ENCODE measurements at regions not wholly inside any gene's neighbourhood (a gene's known extent, or its start where the extent isn't known, plus 50 kb on each side); places are given as distances from the start of the nearest gene placed in this dataset.

- Histone ChIP-seq H3K27me3 (ENCODE audit: control insufficient read depth in 1 of 2, insufficient read depth in 2 of 2, low read length in 2 of 2) (no peaks in the 10 kb centered on the region), H3K9me3 (ENCODE audit: control insufficient read depth in 1 of 2, low read length in 2 of 2) (no peaks in the 10 kb centered on the region), H3K36me3 (ENCODE audit: control insufficient read depth in 1 of 2, insufficient read depth in 2 of 2, low read length in 2 of 2) (no peaks in the 10 kb centered on the region), H3K9ac (ENCODE audit: low read depth in 1 of 2, low read length in 2 of 2) (no peak overlapping the region), H3K4me1 (ENCODE audit: control insufficient read depth in 1 of 2, insufficient read depth in 2 of 2, low read length in 2 of 2) (peaks cover 4 to 19% of the 10 kb centered on the region in 2 donors), H3K4me3 (ENCODE audit: low read depth in 1 of 2, low read length in 2 of 2) (no peak overlapping the region), H3K27ac (ENCODE audit: low read depth, low read length) (no peak overlapping the region)
Observed at GRCh38 chr13:33445024-33445423, 159.5 kb upstream of the STARD13 start.

DNA sequence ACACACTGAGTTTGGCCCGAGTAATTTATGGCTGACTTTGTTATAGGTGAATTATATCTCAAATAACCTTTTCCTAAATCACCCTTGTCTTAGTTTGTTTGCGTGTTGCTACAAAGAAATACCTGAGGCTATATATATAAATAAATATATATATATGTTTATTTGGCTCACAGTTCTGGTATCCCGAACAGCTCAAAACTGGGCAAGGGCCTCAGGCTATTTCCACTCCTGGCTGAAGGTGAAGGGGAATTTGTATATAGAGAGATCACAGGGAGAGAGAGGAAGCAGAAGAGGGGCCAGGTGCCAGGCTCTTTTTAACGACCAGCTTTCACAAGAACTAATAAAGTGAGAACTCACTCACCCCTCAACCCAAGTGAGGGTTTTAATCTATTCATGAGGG is 159.9 kb upstream of the STARD13 start:
- Histone ChIP-seq H3K4me3 (ENCODE audit: low read depth in 1 of 2, low read length in 2 of 2) (no peak overlapping the region), H3K4me1 (ENCODE audit: control insufficient read depth in 1 of 2, insufficient read depth in 2 of 2, low read length in 2 of 2) (peaks cover 4 to 19% of the 10 kb centered on the region in 2 donors)

GRCh38 chr13:33446821-33447725 is 161.5 kb upstream of the STARD13 start:
- Histone ChIP-seq H3K9me3 (ENCODE audit: control insufficient read depth in 1 of 2, low read length in 2 of 2) (no peaks in the 10 kb centered on the region), H3K4me3 (ENCODE audit: low read depth in 1 of 2, low read length in 2 of 2) (no peak overlapping the region), H3K4me1 (ENCODE audit: control insufficient read depth in 1 of 2, insufficient read depth in 2 of 2, low read length in 2 of 2) (peaks cover 4 to 19% of the 10 kb centered on the region in 2 donors), H3K36me3 (ENCODE audit: control insufficient read depth in 1 of 2, insufficient read depth in 2 of 2, low read length in 2 of 2) (no peaks in the 10 kb centered on the region), H3K9ac (ENCODE audit: low read depth in 1 of 2, low read length in 2 of 2) (no peak overlapping the region), H3K27ac (ENCODE audit: low read depth, low read length) (no peak overlapping the region), H3K27me3 (ENCODE audit: control insufficient read depth in 1 of 2, insufficient read depth in 2 of 2, low read length in 2 of 2) (no peaks in the 10 kb centered on the region)

More for the DNA sequence above, 159.9 kb upstream of the STARD13 start:
- Histone ChIP-seq H3K36me3 (ENCODE audit: control insufficient read depth in 1 of 2, insufficient read depth in 2 of 2, low read length in 2 of 2) (no peaks in the 10 kb centered on the region), H3K27ac (ENCODE audit: low read depth, low read length) (no peak overlapping the region), H3K9me3 (ENCODE audit: control insufficient read depth in 1 of 2, low read length in 2 of 2) (no peaks in the 10 kb centered on the region), H3K27me3 (ENCODE audit: control insufficient read depth in 1 of 2, insufficient read depth in 2 of 2, low read length in 2 of 2) (no peaks in the 10 kb centered on the region), H3K9ac (ENCODE audit: low read depth in 1 of 2, low read length in 2 of 2) (no peak overlapping the region)

GRCh38 chr13:33448889-33449288 is 163.3 kb upstream of the STARD13 start:
- no peaks in the 10 kb centered on the region for H3K27me3 ChIP-seq (ENCODE audit: control insufficient read depth in 1 of 2, insufficient read depth in 2 of 2, low read length in 2 of 2)
- H3K9ac ChIP-seq (ENCODE audit: low read depth in 1 of 2, low read length in 2 of 2): no peak overlapping the region
- no peaks in the 10 kb centered on the region for H3K36me3 ChIP-seq (ENCODE audit: control insufficient read depth in 1 of 2, insufficient read depth in 2 of 2, low read length in 2 of 2)
- no peaks in the 10 kb centered on the region for H3K9me3 ChIP-seq (ENCODE audit: control insufficient read depth in 1 of 2, low read length in 2 of 2)
- H3K4me3 ChIP-seq (ENCODE audit: low read depth in 1 of 2, low read length in 2 of 2): no peak overlapping the region
- H3K4me1 ChIP-seq (ENCODE audit: control insufficient read depth in 1 of 2, insufficient read depth in 2 of 2, low read length in 2 of 2): peaks cover 4 to 19% of the 10 kb centered on the region in 2 donors
- H3K27ac ChIP-seq (ENCODE audit: low read depth, low read length): no peak overlapping the region

GRCh38 chr13:33450956-33451709 is 165.6 kb upstream of the STARD13 start:
- no peak overlapping the region for H3K27ac ChIP-seq (ENCODE audit: low read depth, low read length)

GRCh38 chr13:33452873-33453517 is 167.4 kb upstream of the STARD13 start:
- Histone ChIP-seq H3K27ac (ENCODE audit: low read depth, low read length) (no peak overlapping the region), H3K27me3 (ENCODE audit: control insufficient read depth in 1 of 2, insufficient read depth in 2 of 2, low read length in 2 of 2) (no peaks in the 10 kb centered on the region), H3K4me3 (ENCODE audit: low read depth in 1 of 2, low read length in 2 of 2) (no peak overlapping the region), H3K4me1 (ENCODE audit: control insufficient read depth in 1 of 2, insufficient read depth in 2 of 2, low read length in 2 of 2) (no peaks in the 10 kb centered on the region), H3K9ac (ENCODE audit: low read depth in 1 of 2, low read length in 2 of 2) (no peak overlapping the region), H3K9me3 (ENCODE audit: control insufficient read depth in 1 of 2, low read length in 2 of 2) (no peaks in the 10 kb centered on the region), H3K36me3 (ENCODE audit: control insufficient read depth in 1 of 2, insufficient read depth in 2 of 2, low read length in 2 of 2) (no peaks in the 10 kb centered on the region)

More at GRCh38 chr13:33450956-33451709, 165.6 kb upstream of the STARD13 start:
- Histone ChIP-seq H3K9me3 (ENCODE audit: control insufficient read depth in 1 of 2, low read length in 2 of 2) (no peaks in the 10 kb centered on the region), H3K4me1 (ENCODE audit: control insufficient read depth in 1 of 2, insufficient read depth in 2 of 2, low read length in 2 of 2) (peaks cover 4 to 11% of the 10 kb centered on the region in 2 donors), H3K27me3 (ENCODE audit: control insufficient read depth in 1 of 2, insufficient read depth in 2 of 2, low read length in 2 of 2) (no peaks in the 10 kb centered on the region), H3K36me3 (ENCODE audit: control insufficient read depth in 1 of 2, insufficient read depth in 2 of 2, low read length in 2 of 2) (no peaks in the 10 kb centered on the region), H3K4me3 (ENCODE audit: low read depth in 1 of 2, low read length in 2 of 2) (no peak overlapping the region), H3K9ac (ENCODE audit: low read depth in 1 of 2, low read length in 2 of 2) (no peak overlapping the region)

DNA sequence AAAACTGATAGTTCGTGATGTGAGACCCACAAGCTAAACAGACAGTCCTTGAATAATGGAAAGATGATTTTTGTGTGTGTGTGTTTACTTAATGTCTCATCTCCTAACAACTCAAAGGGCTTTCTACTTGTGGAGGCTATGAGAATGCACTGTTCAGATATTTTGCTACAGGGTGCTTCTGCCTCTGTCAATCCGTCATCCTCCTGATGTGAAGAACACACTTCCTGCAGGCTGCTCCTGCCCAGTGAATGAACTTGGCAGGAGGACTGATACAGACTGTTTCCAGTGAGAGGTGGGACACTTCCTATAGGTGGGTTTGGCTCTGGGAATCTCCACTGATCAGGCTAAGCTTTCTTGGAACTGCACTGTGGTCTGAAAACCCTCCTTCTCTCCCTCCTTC is 168.4 kb upstream of the STARD13 start:
- Histone ChIP-seq H3K36me3 (ENCODE audit: control insufficient read depth in 1 of 2, insufficient read depth in 2 of 2, low read length in 2 of 2) (no peaks in the 10 kb centered on the region), H3K9me3 (ENCODE audit: control insufficient read depth in 1 of 2, low read length in 2 of 2) (no peaks in the 10 kb centered on the region), H3K4me3 (ENCODE audit: low read depth in 1 of 2, low read length in 2 of 2) (no peak overlapping the region), H3K9ac (ENCODE audit: low read depth in 1 of 2, low read length in 2 of 2) (no peak overlapping the region), H3K4me1 (ENCODE audit: control insufficient read depth in 1 of 2, insufficient read depth in 2 of 2, low read length in 2 of 2) (no peaks in the 10 kb centered on the region), H3K27ac (ENCODE audit: low read depth, low read length) (no peak overlapping the region), H3K27me3 (ENCODE audit: control insufficient read depth in 1 of 2, insufficient read depth in 2 of 2, low read length in 2 of 2) (no peaks in the 10 kb centered on the region)

DNA sequence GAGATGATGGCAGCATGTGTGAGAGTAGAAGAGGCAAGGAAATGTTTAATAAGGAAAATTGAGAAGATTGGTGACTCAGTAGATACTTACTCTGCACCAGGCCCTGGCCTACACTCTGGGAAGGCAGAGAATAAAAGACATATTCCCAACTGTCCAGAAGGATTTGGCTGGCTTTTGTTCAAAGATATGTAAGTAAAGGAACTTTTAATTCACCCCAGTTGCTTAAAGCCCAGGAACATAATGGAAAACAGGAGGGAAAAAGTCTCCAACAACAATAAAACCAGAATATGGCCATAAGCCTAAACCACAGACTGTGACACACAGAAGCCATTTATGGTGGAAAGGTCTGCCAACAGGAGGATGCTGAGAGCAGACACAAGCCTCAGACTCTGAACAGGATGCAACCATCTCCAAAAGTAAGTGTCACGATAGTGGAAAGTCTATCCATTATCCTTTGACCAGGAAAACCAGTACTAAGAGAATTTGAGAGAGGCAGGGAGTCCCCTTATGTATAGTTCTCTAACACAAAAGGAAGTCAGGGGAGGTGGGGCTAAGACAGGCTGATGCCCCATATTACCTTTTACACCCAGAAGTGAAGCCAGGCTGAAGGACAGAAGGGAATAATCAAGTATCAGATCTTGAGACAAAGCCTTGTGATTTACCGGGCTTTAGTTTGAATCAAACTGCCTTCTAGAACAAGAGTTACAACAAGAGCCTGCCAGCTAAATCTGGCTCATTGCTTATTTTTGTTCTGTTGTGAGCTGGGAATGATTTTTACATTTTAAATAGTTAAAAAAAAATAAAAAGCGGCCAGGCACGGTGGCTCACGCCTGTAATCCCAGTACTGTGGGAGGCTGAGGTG is 169.5 kb upstream of the STARD13 start:
- Histone ChIP-seq H3K4me1 (ENCODE audit: control insufficient read depth in 1 of 2, insufficient read depth in 2 of 2, low read length in 2 of 2) (no peaks in the 10 kb centered on the region), H3K27ac (ENCODE audit: low read depth, low read length) (no peak overlapping the region), H3K9ac (ENCODE audit: low read depth in 1 of 2, low read length in 2 of 2) (no peak overlapping the region), H3K27me3 (ENCODE audit: control insufficient read depth in 1 of 2, insufficient read depth in 2 of 2, low read length in 2 of 2) (no peaks in the 10 kb centered on the region), H3K36me3 (ENCODE audit: control insufficient read depth in 1 of 2, insufficient read depth in 2 of 2, low read length in 2 of 2) (no peaks in the 10 kb centered on the region), H3K9me3 (ENCODE audit: control insufficient read depth in 1 of 2, low read length in 2 of 2) (peaks cover 0 to 3% of the 10 kb centered on the region in 2 donors), H3K4me3 (ENCODE audit: low read depth in 1 of 2, low read length in 2 of 2) (no peak overlapping the region)

DNA sequence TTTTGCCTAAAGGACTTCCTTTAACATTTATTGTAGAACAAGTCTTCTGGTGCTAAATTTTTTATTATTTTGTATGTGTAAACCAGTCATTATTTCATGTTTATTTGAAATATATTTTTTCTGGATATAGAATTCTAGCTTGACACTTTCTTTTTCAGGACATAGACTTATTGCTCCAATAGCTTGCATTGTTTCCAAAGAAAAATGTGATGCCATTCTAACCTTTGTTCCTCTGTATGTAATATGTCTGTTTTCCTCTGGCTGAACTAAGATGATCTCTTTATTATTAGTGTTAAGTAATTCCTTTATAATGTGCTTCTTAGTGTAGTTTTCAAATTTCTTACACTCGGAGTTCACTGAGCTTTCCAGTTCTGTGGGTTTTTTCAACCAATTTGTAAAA is 174.1 kb upstream of the STARD13 start:
- H3K4me3 ChIP-seq (ENCODE audit: low read depth in 1 of 2, low read length in 2 of 2): no peak overlapping the region
- H3K27me3 ChIP-seq (ENCODE audit: control insufficient read depth in 1 of 2, insufficient read depth in 2 of 2, low read length in 2 of 2): no peaks in the 10 kb centered on the region
- peaks cover 0 to 3% of the 10 kb centered on the region in 2 donors for H3K9me3 ChIP-seq (ENCODE audit: control insufficient read depth in 1 of 2, low read length in 2 of 2)
- no peak overlapping the region for H3K9ac ChIP-seq (ENCODE audit: low read depth in 1 of 2, low read length in 2 of 2)
- no peak overlapping the region for H3K27ac ChIP-seq (ENCODE audit: low read depth, low read length)
- no peaks in the 10 kb centered on the region for H3K36me3 ChIP-seq (ENCODE audit: control insufficient read depth in 1 of 2, insufficient read depth in 2 of 2, low read length in 2 of 2)
- no peaks in the 10 kb centered on the region for H3K4me1 ChIP-seq (ENCODE audit: control insufficient read depth in 1 of 2, insufficient read depth in 2 of 2, low read length in 2 of 2)

Data from duodenal mucosa (tissue), 2 donors.